ENCODE measurements at regions not wholly inside any gene's neighbourhood (a gene's known extent, or its start where the extent isn't known, plus 50 kb on each side); places are given as distances from the start of the nearest gene placed in this dataset.

GRCh38 chr5:154138701-154139100, 51.8 kb upstream of the GALNT10 start:
- TF ChIP-seq POLR2A (IDR thresholded peaks at IDR 0.05; ENCODE audit: control extremely low read depth in 1 of 2, low read depth in 2 of 2, low read length in 2 of 2) (no peak), CTCF (IDR thresholded peaks at IDR 0.05; ENCODE audit: control extremely low read depth in 1 of 3, insufficient read depth in 1 of 3, low read depth in 1 of 3, low read length in 3 of 3) (no peak), SP1 (IDR thresholded peaks at IDR 0.05; ENCODE audit: low read depth, low read length) (no peak), EP300 (IDR thresholded peaks at IDR 0.05; ENCODE audit: borderline replicate concordance in 1 of 2, low read depth in 2 of 2, low read length in 2 of 2) (no peak), BACH1 (IDR thresholded peaks at IDR 0.05; ENCODE audit: low read length) (no peak), EZH2 (IDR thresholded peaks at IDR 0.05; ENCODE audit: low read depth, low read length, severe bottlenecking) (no peak), MAX (IDR thresholded peaks at IDR 0.05) (no peak), SP2 (IDR thresholded peaks at IDR 0.05; ENCODE audit: low read length) (no peak), E2F6 (IDR thresholded peaks at IDR 0.05) (no peak), JUND (IDR thresholded peaks at IDR 0.05; ENCODE audit: low read length) (no peak), SIN3A (conservative IDR thresholded peaks at IDR 0.05 in 1 of 2, IDR thresholded peaks at IDR 0.05 in 1 of 2; ENCODE audit: low read depth in 1 of 2, low read length in 2 of 2) (no peak), JUN (IDR thresholded peaks at IDR 0.05; ENCODE audit: low read depth, low read length) (no peak), POLR2AphosphoS5 (IDR thresholded peaks at IDR 0.05; ENCODE audit: low read depth, low read length) (no peak)
